Nephron (organoid): ENCODE measurements at regions not wholly inside any gene's neighbourhood (a gene's known extent, or its start where the extent isn't known, plus 50 kb on each side); places are given as distances from the start of the nearest gene placed in this dataset.

Experiments
- H3K27ac Mint-ChIP-seq, 3 experiments: 2 replicates each; pipeline ENCODE4 v1.8.0; 2020; ENCODE audit warnings: mixed read lengths in 3 of 3, mild to moderate bottlenecking in 2 of 3, moderate library complexity in 1 of 3
- H3K27me3 Mint-ChIP-seq: 2 replicates; pipeline ENCODE4 v1.8.0; 2021; ENCODE audit warnings: low read depth, mild to moderate bottlenecking, moderate library complexity, mixed read lengths
- H3K36me3 Mint-ChIP-seq: 2 replicates; pipeline ENCODE4 v1.8.0; 2020; ENCODE audit warnings: low read depth, mixed read lengths
- H3K4me1 Mint-ChIP-seq: 2 replicates; pipeline ENCODE4 v1.8.0; 2020; ENCODE audit warnings: mixed read lengths
- H3K4me3 Mint-ChIP-seq, 3 experiments: 2 replicates each; pipeline ENCODE4 v1.8.0; 2020; ENCODE audit warnings: mild to moderate bottlenecking in 3 of 3, mixed read lengths in 3 of 3, moderate library complexity in 2 of 3
- H3K9me3 Mint-ChIP-seq: 2 replicates; pipeline ENCODE4 v1.8.0; 2020; ENCODE audit warnings: mixed read lengths
- TF ChIP-seq, protein P1 (sequence below), 3 experiments: fragments of 200-600 bp; sonication (generic); IDR thresholded peaks; one replicate each; pipeline ENCODE4 v1.5.0; 2021; ENCODE audit warnings: antibody characterized with exemption in 3 of 3; ENCODE audit not compliant: unreplicated experiment in 3 of 3

DNA sequence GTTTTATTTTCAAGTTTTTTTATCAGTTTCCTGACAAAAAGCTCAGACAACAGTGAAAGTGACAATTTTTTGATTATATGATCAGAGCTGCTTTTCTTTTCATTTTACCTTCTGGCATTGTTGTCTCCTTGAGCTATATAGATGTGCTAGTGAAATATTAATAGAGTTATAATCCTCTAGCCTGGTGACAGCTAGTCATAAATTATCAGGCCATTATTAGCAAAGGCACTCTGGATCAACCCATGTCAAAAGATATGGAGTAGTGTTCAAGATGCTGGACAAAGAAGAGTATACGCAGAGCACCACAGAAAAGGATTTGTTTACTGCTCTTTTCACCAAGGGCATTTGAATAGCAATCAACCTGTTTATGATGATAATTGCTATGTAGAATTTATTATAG lies 1230.1 kb downstream of the HACE1 start:
- no peak overlapping the region for H3K27ac Mint-ChIP-seq
- TF ChIP-seq, protein P1, sequence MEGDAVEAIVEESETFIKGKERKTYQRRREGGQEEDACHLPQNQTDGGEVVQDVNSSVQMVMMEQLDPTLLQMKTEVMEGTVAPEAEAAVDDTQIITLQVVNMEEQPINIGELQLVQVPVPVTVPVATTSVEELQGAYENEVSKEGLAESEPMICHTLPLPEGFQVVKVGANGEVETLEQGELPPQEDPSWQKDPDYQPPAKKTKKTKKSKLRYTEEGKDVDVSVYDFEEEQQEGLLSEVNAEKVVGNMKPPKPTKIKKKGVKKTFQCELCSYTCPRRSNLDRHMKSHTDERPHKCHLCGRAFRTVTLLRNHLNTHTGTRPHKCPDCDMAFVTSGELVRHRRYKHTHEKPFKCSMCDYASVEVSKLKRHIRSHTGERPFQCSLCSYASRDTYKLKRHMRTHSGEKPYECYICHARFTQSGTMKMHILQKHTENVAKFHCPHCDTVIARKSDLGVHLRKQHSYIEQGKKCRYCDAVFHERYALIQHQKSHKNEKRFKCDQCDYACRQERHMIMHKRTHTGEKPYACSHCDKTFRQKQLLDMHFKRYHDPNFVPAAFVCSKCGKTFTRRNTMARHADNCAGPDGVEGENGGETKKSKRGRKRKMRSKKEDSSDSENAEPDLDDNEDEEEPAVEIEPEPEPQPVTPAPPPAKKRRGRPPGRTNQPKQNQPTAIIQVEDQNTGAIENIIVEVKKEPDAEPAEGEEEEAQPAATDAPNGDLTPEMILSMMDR (IDR thresholded peaks at IDR 0.05; ENCODE audit: unreplicated experiment in 3 of 3), result no peak
- H3K36me3 Mint-ChIP-seq, result no peaks in the 10 kb centered on the region
- peaks cover under 1% of the 10 kb centered on the region for H3K9me3 Mint-ChIP-seq
- H3K27me3 Mint-ChIP-seq, result no peaks in the 10 kb centered on the region
- H3K4me3 Mint-ChIP-seq, result no peak overlapping the region
- no peaks in the 10 kb centered on the region for H3K4me1 Mint-ChIP-seq

DNA sequence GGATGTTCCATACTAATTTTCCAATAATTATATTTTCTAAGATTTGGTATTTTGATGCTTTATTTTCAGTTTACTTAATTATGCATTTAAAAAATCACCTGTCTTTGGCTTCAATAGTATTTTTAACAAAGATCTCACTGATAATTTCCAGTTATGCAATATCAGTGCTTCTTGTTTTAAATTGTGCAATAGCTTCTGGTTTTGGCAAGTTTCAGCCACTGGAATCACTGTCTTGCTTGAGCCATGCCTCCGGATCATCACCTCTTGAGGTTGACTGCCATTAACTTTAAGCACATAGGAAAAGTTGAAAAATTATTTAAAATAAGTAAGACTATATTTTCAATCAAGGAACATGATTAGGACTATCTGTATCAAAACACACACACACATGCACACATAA lies 1242.1 kb downstream of the HACE1 start:
- H3K9me3 Mint-ChIP-seq, result no peaks in the 10 kb centered on the region
- TF ChIP-seq, protein P1 (IDR thresholded peaks at IDR 0.05; ENCODE audit: unreplicated experiment in 3 of 3), result no peak

GRCh38 chr6:103587722-103588121 lies 1272.0 kb downstream of the HACE1 start:
- H3K4me1 Mint-ChIP-seq, result no peaks in the 10 kb centered on the region
- H3K27me3 Mint-ChIP-seq, result no peaks in the 10 kb centered on the region
- H3K36me3 Mint-ChIP-seq, result no peaks in the 10 kb centered on the region

More for the DNA sequence above, 1242.1 kb downstream of the HACE1 start:
- H3K27me3 Mint-ChIP-seq, result no peaks in the 10 kb centered on the region
- H3K27ac Mint-ChIP-seq, result no peak overlapping the region
- H3K4me3 Mint-ChIP-seq, result no peak overlapping the region
- H3K4me1 Mint-ChIP-seq, result no peaks in the 10 kb centered on the region
- no peaks in the 10 kb centered on the region for H3K36me3 Mint-ChIP-seq

DNA sequence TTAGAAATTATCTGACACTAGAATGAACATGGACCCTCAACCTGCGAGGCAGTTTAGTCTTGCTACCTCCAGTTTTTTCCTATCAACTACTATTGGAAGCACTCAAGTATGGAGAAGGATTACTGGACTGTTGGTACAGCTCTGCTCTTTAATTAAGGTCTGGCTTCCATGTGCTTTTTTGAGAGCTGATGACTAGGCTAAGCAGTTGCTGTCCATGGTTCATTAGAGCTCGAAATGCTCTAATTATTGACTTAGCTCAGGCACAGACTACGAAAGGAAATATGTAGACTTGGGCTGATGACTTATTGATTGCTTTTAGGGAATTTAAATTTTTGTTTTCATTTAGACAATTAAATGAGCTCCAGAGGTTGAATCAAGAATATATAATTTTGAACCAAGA lies 1281.6 kb downstream of the HACE1 start:
- Mint-ChIP-seq H3K9me3 (peaks cover 5% of the 10 kb centered on the region), H3K27ac (no peak overlapping the region), H3K36me3 (no peaks in the 10 kb centered on the region), H3K4me1 (no peaks in the 10 kb centered on the region), H3K4me3 (no peak overlapping the region), H3K27me3 (no peaks in the 10 kb centered on the region)
- TF ChIP-seq, protein P1 (IDR thresholded peaks at IDR 0.05; ENCODE audit: unreplicated experiment in 3 of 3), result no peak

More at GRCh38 chr6:103587722-103588121, 1272.0 kb downstream of the HACE1 start:
- Mint-ChIP-seq H3K27ac (no peak overlapping the region), H3K9me3 (peaks cover 6% of the 10 kb centered on the region), H3K4me3 (no peak overlapping the region)
- TF ChIP-seq, protein P1 (IDR thresholded peaks at IDR 0.05; ENCODE audit: unreplicated experiment in 3 of 3), result no peak

DNA sequence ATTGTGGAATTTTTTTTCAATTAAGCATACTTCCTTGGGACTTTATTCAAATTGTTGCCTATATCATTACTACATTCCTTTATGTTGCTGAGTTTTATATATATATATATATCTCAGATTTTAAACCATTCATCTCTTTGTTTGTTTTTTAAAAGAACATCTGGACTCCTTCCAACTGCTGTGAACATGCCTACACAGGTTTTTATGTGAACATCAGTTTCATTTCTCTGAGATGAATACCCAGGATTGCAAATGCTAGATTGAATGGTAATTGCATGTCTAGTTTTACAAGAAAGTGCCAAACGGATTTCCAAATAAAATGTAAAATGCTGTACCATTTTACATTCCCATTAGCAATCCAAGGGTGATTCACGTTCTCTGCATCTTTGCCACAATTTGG lies 1289.3 kb downstream of the HACE1 start:
- Mint-ChIP-seq H3K9me3 (no peaks in the 10 kb centered on the region), H3K27ac (no peak overlapping the region), H3K4me3 (no peak overlapping the region), H3K4me1 (no peaks in the 10 kb centered on the region), H3K36me3 (no peaks in the 10 kb centered on the region), H3K27me3 (no peaks in the 10 kb centered on the region)
- TF ChIP-seq, protein P1 (IDR thresholded peaks at IDR 0.05; ENCODE audit: unreplicated experiment in 3 of 3), result no peak

- H3K9me3 Mint-ChIP-seq, result peaks cover 3% of the 10 kb centered on the region
- H3K27me3 Mint-ChIP-seq, result no peaks in the 10 kb centered on the region
- no peaks in the 10 kb centered on the region for H3K4me1 Mint-ChIP-seq
- TF ChIP-seq, protein P1 (IDR thresholded peaks at IDR 0.05; ENCODE audit: unreplicated experiment in 3 of 3), result no peak
- no peaks in the 10 kb centered on the region for H3K36me3 Mint-ChIP-seq
- no peak overlapping the region for H3K4me3 Mint-ChIP-seq
- no peak overlapping the region for H3K27ac Mint-ChIP-seq
These were observed 1304.8 kb downstream of the HACE1 start for GRCh38 chr6:103554911-103555310.
